ENCODE measurements at regions not wholly inside any gene's neighbourhood (a gene's known extent, or its start where the extent isn't known, plus 50 kb on each side); places are given as distances from the start of the nearest gene placed in this dataset.

DNA sequence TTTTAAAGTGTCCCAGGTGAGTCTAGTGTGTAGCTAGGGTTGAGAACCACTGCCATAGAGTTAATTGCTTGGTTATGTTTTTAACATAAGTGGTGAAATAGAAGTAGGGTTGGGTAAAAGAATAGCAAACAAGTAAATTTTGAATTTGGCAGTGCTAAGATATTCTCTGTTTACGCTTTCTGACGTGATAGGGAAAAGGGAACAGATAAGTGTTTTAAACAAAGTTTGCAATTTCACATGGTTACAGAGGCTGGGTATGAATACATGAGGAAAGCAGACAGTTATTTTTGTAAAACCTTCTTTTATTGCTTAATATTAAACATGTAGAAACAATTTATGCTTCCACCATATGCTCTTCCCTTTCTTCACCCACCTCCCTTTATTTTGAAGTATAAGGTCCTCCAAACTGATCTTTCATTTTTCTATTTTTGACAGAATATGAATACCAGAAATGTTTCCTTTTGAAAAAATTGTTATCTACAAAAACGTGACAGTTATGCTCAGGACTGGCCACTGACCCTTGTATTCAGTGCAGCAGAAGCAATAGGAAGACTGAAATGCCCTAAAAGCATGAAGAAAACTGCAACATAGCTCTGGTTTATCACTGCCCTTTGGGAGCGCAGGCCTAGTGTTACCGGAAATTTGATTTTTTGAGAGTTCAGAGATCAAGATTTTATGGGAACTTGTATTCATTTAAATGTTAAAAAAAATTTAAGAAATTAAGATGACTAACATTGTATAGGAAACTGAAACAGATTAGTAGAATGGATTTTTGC lies 214.4 kb upstream of the ARSJ start:
- H3K79me2 ChIP-seq (replicated peaks; ENCODE audit: insufficient read depth, low read length): no peaks in the 10 kb centered on the region
- no peak overlapping the region for H3K4me3 ChIP-seq (ENCODE audit: low read length)
- H3K9me2 ChIP-seq (ENCODE audit: insufficient read depth, low read length): no peaks in the 10 kb centered on the region
- no peaks in the 10 kb centered on the region for H3K36me3 ChIP-seq (ENCODE audit: insufficient read depth, low read length)
- no peaks in the 10 kb centered on the region for H3F3A ChIP-seq (ENCODE audit: insufficient read depth, low read length, poor library complexity, severe bottlenecking)
- no peak overlapping the region for H3K4me2 ChIP-seq (ENCODE audit: low read length)
- no peaks in the 10 kb centered on the region for H4K20me1 ChIP-seq (ENCODE audit: insufficient read depth)
- no peak overlapping the region for H2AFZ ChIP-seq (ENCODE audit: low read depth, low read length)
- no peak overlapping the region for H3K27ac ChIP-seq (ENCODE audit: low read length)
- no peaks in the 10 kb centered on the region for H3K9me3 ChIP-seq (ENCODE audit: low read length)
- no peak for TF ChIP-seq RAD21 (conservative IDR thresholded peaks at IDR 0.05)
- TF ChIP-seq SMC3 (conservative IDR thresholded peaks at IDR 0.05; ENCODE audit: poor library complexity): no peak
- no peak for TF ChIP-seq MXI1 (conservative IDR thresholded peaks at IDR 0.05; ENCODE audit: poor library complexity, severe bottlenecking)
- TF ChIP-seq REST (IDR thresholded peaks at IDR 0.05; ENCODE audit: borderline replicate concordance): no peak
- TF ChIP-seq TAF1 (IDR thresholded peaks at IDR 0.05; ENCODE audit: low read depth): no peak
- TF ChIP-seq, protein P1, sequence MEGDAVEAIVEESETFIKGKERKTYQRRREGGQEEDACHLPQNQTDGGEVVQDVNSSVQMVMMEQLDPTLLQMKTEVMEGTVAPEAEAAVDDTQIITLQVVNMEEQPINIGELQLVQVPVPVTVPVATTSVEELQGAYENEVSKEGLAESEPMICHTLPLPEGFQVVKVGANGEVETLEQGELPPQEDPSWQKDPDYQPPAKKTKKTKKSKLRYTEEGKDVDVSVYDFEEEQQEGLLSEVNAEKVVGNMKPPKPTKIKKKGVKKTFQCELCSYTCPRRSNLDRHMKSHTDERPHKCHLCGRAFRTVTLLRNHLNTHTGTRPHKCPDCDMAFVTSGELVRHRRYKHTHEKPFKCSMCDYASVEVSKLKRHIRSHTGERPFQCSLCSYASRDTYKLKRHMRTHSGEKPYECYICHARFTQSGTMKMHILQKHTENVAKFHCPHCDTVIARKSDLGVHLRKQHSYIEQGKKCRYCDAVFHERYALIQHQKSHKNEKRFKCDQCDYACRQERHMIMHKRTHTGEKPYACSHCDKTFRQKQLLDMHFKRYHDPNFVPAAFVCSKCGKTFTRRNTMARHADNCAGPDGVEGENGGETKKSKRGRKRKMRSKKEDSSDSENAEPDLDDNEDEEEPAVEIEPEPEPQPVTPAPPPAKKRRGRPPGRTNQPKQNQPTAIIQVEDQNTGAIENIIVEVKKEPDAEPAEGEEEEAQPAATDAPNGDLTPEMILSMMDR (IDR thresholded peaks at IDR 0.05; ENCODE audit: poor library complexity, severe bottlenecking): no peak
- no peak overlapping the region for H3K9ac ChIP-seq (ENCODE audit: low read length)
- H3K27me3 ChIP-seq (ENCODE audit: insufficient read depth, low read depth, low read length): no peaks in the 10 kb centered on the region

DNA sequence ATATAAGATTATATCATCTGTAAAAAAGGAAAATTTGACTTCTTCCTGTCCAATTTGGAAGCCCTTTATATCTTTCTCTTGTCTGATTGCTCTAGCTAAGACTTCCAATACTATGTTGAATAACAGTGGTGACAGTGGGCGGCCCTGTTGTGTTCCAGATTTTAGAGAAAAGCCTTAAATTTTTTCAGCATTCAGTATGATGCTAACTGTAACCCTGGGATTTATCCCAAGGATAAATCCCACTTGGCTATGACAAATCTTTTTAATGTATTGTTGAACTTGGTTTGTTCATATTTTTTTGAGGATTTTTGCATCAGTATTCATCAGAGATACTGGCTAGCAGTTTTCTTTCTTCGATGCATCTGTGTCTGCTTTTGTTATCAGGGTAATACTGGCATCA lies 217.2 kb upstream of the ARSJ start:
- no peaks in the 10 kb centered on the region for H3F3A ChIP-seq (ENCODE audit: insufficient read depth, low read length, poor library complexity, severe bottlenecking)
- H3K4me3 ChIP-seq (ENCODE audit: low read length): no peak overlapping the region
- no peak overlapping the region for H3K4me2 ChIP-seq (ENCODE audit: low read length)
- H3K79me2 ChIP-seq (replicated peaks; ENCODE audit: insufficient read depth, low read length): no peaks in the 10 kb centered on the region
- no peaks in the 10 kb centered on the region for H3K9me2 ChIP-seq (ENCODE audit: insufficient read depth, low read length)
- no peak overlapping the region for H3K27ac ChIP-seq (ENCODE audit: low read length)
- no peaks in the 10 kb centered on the region for H4K20me1 ChIP-seq (ENCODE audit: insufficient read depth)
- H3K27me3 ChIP-seq (ENCODE audit: insufficient read depth, low read depth, low read length): no peaks in the 10 kb centered on the region
- H2AFZ ChIP-seq (ENCODE audit: low read depth, low read length): no peak overlapping the region
- no peaks in the 10 kb centered on the region for H3K36me3 ChIP-seq (ENCODE audit: insufficient read depth, low read length)
- H3K9me3 ChIP-seq (ENCODE audit: low read length): no peaks in the 10 kb centered on the region
- no peak overlapping the region for H3K9ac ChIP-seq (ENCODE audit: low read length)
- TF ChIP-seq MXI1 (conservative IDR thresholded peaks at IDR 0.05; ENCODE audit: poor library complexity, severe bottlenecking): no peak

DNA sequence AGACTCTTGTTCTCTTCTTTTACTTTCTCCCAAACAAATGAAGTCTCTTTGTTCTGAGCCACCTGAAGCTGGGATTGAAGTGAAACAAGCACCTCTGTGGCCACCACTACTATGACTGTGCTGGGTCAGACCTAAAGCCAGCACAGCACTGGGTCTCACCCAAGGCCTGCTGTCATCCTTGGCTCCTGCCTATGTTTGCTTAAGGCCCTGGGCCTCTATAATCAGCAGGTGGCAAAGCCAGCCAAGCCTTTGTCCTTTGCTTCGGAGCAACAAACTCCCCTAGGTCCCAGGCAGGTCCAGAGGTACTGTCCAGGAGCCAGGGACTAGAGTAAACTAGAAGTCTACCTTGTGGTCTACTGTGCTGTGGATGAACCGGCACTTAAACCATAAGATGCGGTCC lies 220.6 kb upstream of the ARSJ start:
- H3K9me3 ChIP-seq (ENCODE audit: low read length): no peaks in the 10 kb centered on the region
- TF ChIP-seq REST (IDR thresholded peaks at IDR 0.05; ENCODE audit: borderline replicate concordance) (no peak), EP300 (conservative IDR thresholded peaks at IDR 0.05; ENCODE audit: poor library complexity, severe bottlenecking) (no peak), MXI1 (conservative IDR thresholded peaks at IDR 0.05; ENCODE audit: poor library complexity, severe bottlenecking) (no peak), EZH2 (IDR thresholded peaks at IDR 0.05; ENCODE audit: borderline replicate concordance, insufficient read depth, low read length, poor library complexity, severe bottlenecking) (no peak), RAD21 (conservative IDR thresholded peaks at IDR 0.05) (no peak), TAF1 (IDR thresholded peaks at IDR 0.05; ENCODE audit: low read depth) (no peak), SMC3 (conservative IDR thresholded peaks at IDR 0.05; ENCODE audit: poor library complexity) (no peak), POLR2AphosphoS5 (IDR thresholded peaks at IDR 0.05) (no peak)
- TF ChIP-seq, protein P1 (IDR thresholded peaks at IDR 0.05; ENCODE audit: poor library complexity, severe bottlenecking): no peak
- no peak overlapping the region for H3K27ac ChIP-seq (ENCODE audit: low read length)
- no peak overlapping the region for H3K4me2 ChIP-seq (ENCODE audit: low read length)
- no peaks in the 10 kb centered on the region for H4K20me1 ChIP-seq (ENCODE audit: insufficient read depth)
- H3K9ac ChIP-seq (ENCODE audit: low read length): no peak overlapping the region
- H3K27me3 ChIP-seq (ENCODE audit: insufficient read depth, low read depth, low read length): no peaks in the 10 kb centered on the region
- H3K36me3 ChIP-seq (ENCODE audit: insufficient read depth, low read length): no peaks in the 10 kb centered on the region
- H3K9me2 ChIP-seq (ENCODE audit: insufficient read depth, low read length): no peaks in the 10 kb centered on the region
- no peaks in the 10 kb centered on the region for H3F3A ChIP-seq (ENCODE audit: insufficient read depth, low read length, poor library complexity, severe bottlenecking)
- H3K79me2 ChIP-seq (replicated peaks; ENCODE audit: insufficient read depth, low read length): no peaks in the 10 kb centered on the region
- H2AFZ ChIP-seq (ENCODE audit: low read depth, low read length): no peak overlapping the region
- no peak overlapping the region for H3K4me3 ChIP-seq (ENCODE audit: low read length)
